ENCODE measurements at regions not wholly inside any gene's neighbourhood (a gene's known extent, or its start where the extent isn't known, plus 50 kb on each side); places are given as distances from the start of the nearest gene placed in this dataset.

DNA sequence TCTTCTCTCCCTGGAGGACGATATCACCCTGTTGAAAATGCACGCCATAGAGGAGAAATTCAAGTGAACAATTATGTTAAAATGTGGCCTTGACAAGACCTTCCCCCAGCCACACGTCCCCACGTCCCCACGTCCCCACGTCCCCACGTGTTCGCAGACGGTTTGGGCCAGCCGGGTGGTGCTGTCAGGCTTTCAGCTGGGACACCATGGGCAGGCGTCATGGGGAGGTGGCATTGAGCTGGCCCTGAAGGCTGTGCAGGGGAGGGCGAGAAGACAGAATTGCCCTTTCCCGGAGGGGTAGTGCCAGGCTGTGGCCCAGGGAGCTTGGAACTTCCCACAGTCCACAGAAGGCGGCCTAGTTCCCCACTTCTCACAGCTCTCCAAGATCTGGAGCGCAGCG lies 240.7 kb upstream of the RAB6C start:
- TF ChIP-seq, protein P1, sequence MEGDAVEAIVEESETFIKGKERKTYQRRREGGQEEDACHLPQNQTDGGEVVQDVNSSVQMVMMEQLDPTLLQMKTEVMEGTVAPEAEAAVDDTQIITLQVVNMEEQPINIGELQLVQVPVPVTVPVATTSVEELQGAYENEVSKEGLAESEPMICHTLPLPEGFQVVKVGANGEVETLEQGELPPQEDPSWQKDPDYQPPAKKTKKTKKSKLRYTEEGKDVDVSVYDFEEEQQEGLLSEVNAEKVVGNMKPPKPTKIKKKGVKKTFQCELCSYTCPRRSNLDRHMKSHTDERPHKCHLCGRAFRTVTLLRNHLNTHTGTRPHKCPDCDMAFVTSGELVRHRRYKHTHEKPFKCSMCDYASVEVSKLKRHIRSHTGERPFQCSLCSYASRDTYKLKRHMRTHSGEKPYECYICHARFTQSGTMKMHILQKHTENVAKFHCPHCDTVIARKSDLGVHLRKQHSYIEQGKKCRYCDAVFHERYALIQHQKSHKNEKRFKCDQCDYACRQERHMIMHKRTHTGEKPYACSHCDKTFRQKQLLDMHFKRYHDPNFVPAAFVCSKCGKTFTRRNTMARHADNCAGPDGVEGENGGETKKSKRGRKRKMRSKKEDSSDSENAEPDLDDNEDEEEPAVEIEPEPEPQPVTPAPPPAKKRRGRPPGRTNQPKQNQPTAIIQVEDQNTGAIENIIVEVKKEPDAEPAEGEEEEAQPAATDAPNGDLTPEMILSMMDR (IDR thresholded peaks at IDR 0.05) = no peak
- no peak for TF ChIP-seq POLR2A (IDR thresholded peaks at IDR 0.05)

All from prostate gland (tissue), 2 donors.